PC-9 (cell line): ENCODE measurements at regions not wholly inside any gene's neighbourhood (a gene's known extent, or its start where the extent isn't known, plus 50 kb on each side); places are given as distances from the start of the nearest gene placed in this dataset.

ENCODE experiments used
- BruUV-seq: library from RNA; stranded (reverse); fragments of 400-500 nt; replicated peaks from 2 replicates; lab custom pipeline; 2021; lab: Mats Ljungman, UMichigan
- CTCF ChIA-PET: fragments of 300-600 bp; sonication (Branson Sonifier 250); formaldehyde crosslinking; loops from one replicate; lab custom pipeline; 2022; ENCODE audit warnings: antibody characterized with exemption; lab: Charles Lee
- POLR2A ChIA-PET: fragments of 300-600 bp; sonication (Branson Sonifier 250); formaldehyde crosslinking; loops from one replicate; lab custom pipeline; 2022; ENCODE audit warnings: antibody characterized with exemption; ENCODE audit not compliant: unreplicated experiment; lab: Charles Lee
- DNase-seq, 2 experiments: peaks; one replicate each; pipeline versions ENCODE4 v3.0.0 to v3.0.0-alpha.2; 2015 to 2022; ENCODE audit warnings: mixed read lengths in 1 of 2
- H2AFZ ChIP-seq: fragments of 200-600 bp; sonication (generic); 2 replicates; pipeline ENCODE4 v1.8.1; 2017; ENCODE audit warnings: antibody characterized with exemption
- H3F3A ChIP-seq: fragments of 200-600 bp; sonication (generic); 2 replicates; pipeline ENCODE4 v1.8.1; 2017; ENCODE audit warnings: antibody characterized with exemption, mild to moderate bottlenecking, low read depth; ENCODE audit not compliant: insufficient read depth
- H3K27ac ChIP-seq: fragments of 200-600 bp; sonication (generic); 2 replicates; pipeline ENCODE4 v1.6.1; 2016; ENCODE audit warnings: mixed run types
- H3K27me3 ChIP-seq: fragments of 200-600 bp; sonication (generic); 2 replicates; pipeline ENCODE4 v1.6.1; 2016; ENCODE audit warnings: low read depth, mixed run types; ENCODE audit not compliant: insufficient read depth
- H3K36me3 ChIP-seq: fragments of 200-600 bp; sonication (generic); 2 replicates; pipeline ENCODE4 v1.6.1; 2016; ENCODE audit warnings: low read depth, mixed run types
- H3K4me1 ChIP-seq: fragments of 200-600 bp; sonication (generic); replicated peaks from 2 replicates; pipeline ENCODE4 v1.6.1; 2016; ENCODE audit warnings: mixed run types; ENCODE audit not compliant: insufficient read depth
- H3K4me2 ChIP-seq: fragments of 200-600 bp; sonication (generic); 2 replicates; pipeline ENCODE4 v1.6.1; 2017; ENCODE audit warnings: mixed run types
- H3K4me3 ChIP-seq: fragments of 200-600 bp; sonication (generic); 2 replicates; pipeline ENCODE4 v1.6.1; 2016; ENCODE audit warnings: mixed run types
- H3K79me2 ChIP-seq: fragments of 200-600 bp; sonication (generic); 2 replicates; pipeline ENCODE4 v1.6.1; 2017; ENCODE audit warnings: low read depth, mixed run types
- H3K9me2 ChIP-seq: fragments of 200-600 bp; sonication (generic); 2 replicates; pipeline ENCODE4 v1.8.1; 2017; ENCODE audit warnings: mild to moderate bottlenecking; ENCODE audit not compliant: insufficient read depth
- H3K9me3 ChIP-seq: fragments of 200-600 bp; sonication (generic); 2 replicates; pipeline ENCODE4 v1.8.1; 2016; ENCODE audit warnings: low read depth; ENCODE audit not compliant: insufficient read depth
- H4K20me1 ChIP-seq: fragments of 200-600 bp; sonication (generic); 2 replicates; pipeline ENCODE4 v1.8.1; 2017; ENCODE audit not compliant: insufficient read depth
- EZH2 ChIP-seq: fragments of 200-600 bp; sonication (generic); IDR thresholded peaks from 2 replicates; pipeline ENCODE4 v1.8.0; 2017; ENCODE audit warnings: antibody characterized with exemption, low read depth
- intact Hi-C: fragments of 100-400 bp; cut with micrococcal nuclease; formaldehyde crosslinking; loops from one replicate; pipeline ENCODE4 v1.10.0; 2022; ENCODE audit not compliant: unreplicated experiment
- TF ChIP-seq, protein P1 (sequence below): fragments of 200-600 bp; sonication (generic); conservative IDR thresholded peaks from 2 replicates; pipeline ENCODE4 v1.6.1; 2017; ENCODE audit warnings: mixed run types, antibody characterized with exemption, mild to moderate bottlenecking, moderate library complexity

GRCh38 chr11:13782390-13783075 is 114.1 kb downstream of the FAR1 start:
- Histone ChIP-seq H3F3A (no peaks in the 10 kb centered on the region), H3K4me2 (no peak overlapping the region), H3K79me2 (no peaks in the 10 kb centered on the region), H3K36me3 (no peaks in the 10 kb centered on the region), H3K27ac (no peak overlapping the region), H3K4me3 (no peak overlapping the region), H3K27me3 (no peaks in the 10 kb centered on the region), H4K20me1 (no peaks in the 10 kb centered on the region), H3K9me2 (no peaks in the 10 kb centered on the region), H2AFZ (no peak overlapping the region), H3K4me1 (no peaks in the 10 kb centered on the region), H3K9me3 (no peaks in the 10 kb centered on the region)
- CTCF ChIA-PET, result interaction anchor here (0.7 kb wide), 1 partner anchor 43 kb away, joined by 9 read pairs; no protein-coding TSS in a partner anchor
- no peak for TF ChIP-seq EZH2
- TF ChIP-seq, protein P1, sequence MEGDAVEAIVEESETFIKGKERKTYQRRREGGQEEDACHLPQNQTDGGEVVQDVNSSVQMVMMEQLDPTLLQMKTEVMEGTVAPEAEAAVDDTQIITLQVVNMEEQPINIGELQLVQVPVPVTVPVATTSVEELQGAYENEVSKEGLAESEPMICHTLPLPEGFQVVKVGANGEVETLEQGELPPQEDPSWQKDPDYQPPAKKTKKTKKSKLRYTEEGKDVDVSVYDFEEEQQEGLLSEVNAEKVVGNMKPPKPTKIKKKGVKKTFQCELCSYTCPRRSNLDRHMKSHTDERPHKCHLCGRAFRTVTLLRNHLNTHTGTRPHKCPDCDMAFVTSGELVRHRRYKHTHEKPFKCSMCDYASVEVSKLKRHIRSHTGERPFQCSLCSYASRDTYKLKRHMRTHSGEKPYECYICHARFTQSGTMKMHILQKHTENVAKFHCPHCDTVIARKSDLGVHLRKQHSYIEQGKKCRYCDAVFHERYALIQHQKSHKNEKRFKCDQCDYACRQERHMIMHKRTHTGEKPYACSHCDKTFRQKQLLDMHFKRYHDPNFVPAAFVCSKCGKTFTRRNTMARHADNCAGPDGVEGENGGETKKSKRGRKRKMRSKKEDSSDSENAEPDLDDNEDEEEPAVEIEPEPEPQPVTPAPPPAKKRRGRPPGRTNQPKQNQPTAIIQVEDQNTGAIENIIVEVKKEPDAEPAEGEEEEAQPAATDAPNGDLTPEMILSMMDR, result no peak
- DNase-seq, result no peak
- intact Hi-C loops, result no loop called here
- POLR2A ChIA-PET, result no interaction called here
- BruUV-seq, result no TSS peak

DNA sequence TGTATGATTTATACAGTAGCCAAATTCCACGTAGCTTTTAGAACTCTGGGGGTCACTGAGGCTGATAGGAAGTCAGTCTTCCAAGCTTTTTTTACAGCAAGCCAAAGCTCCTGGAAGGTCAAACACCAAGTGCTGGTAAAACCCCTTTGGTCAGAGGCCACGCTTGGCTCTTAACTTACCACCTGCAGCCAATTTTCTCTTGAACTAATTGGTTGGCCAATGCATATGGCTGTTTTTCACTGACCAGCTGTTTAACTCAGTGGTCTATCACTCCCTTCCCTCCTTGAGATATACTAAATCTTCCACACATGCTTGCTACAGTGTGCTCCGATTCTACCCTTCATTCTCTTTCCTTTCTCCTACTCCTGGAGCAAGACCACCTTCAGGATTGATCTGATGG is 116.0 kb downstream of the FAR1 start:
- Histone ChIP-seq H3K4me3 (no peak overlapping the region), H3K4me2 (no peak overlapping the region), H4K20me1 (no peaks in the 10 kb centered on the region), H3F3A (no peaks in the 10 kb centered on the region), H2AFZ (no peak overlapping the region), H3K9me3 (no peaks in the 10 kb centered on the region), H3K27ac (no peak overlapping the region), H3K9me2 (no peaks in the 10 kb centered on the region), H3K79me2 (no peaks in the 10 kb centered on the region), H3K27me3 (no peaks in the 10 kb centered on the region), H3K36me3 (no peaks in the 10 kb centered on the region), H3K4me1 (no peaks in the 10 kb centered on the region)
- intact Hi-C loops, result no loop called here
- ChIA-PET POLR2A (no interaction called here), CTCF (no interaction called here)
- DNase-seq, result no peak
- BruUV-seq, result no TSS peak
- TF ChIP-seq, protein P1, result no peak
- TF ChIP-seq EZH2, result no peak

DNA sequence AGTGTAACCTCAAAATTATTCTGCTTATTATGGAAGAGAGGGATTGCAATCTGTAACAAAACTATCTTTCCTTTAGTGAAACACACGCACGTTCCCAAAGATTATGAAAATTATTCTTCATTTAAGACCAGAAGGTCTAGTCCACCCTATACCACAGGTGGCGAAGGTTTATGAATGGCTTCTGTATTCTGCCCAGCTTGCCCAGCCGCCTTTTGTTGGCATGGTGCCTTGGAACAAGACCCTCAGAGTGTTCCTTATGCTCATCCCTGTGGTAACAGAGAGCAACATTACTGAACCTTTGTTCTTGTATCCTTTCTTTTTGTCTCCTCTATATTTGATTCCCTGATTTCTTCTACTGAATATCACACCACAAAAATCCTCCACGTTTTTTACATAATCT is 116.4 kb downstream of the FAR1 start:
- POLR2A ChIA-PET, result no interaction called here
- intact Hi-C loops, result no loop called here
- TF ChIP-seq, protein P1, result no peak
- no peak for TF ChIP-seq EZH2
- Histone ChIP-seq H3F3A (no peaks in the 10 kb centered on the region), H3K4me1 (no peaks in the 10 kb centered on the region), H4K20me1 (no peaks in the 10 kb centered on the region), H3K9me3 (no peaks in the 10 kb centered on the region), H3K4me2 (no peak overlapping the region), H3K79me2 (no peaks in the 10 kb centered on the region), H3K9me2 (no peaks in the 10 kb centered on the region), H3K27me3 (no peaks in the 10 kb centered on the region), H3K27ac (no peak overlapping the region), H2AFZ (no peak overlapping the region), H3K36me3 (no peaks in the 10 kb centered on the region), H3K4me3 (no peak overlapping the region)
- no TSS peak for BruUV-seq
- CTCF ChIA-PET, result no interaction called here
- DNase-seq, result no peak
